Endothelial cell of umbilical vein (primary cell): ENCODE measurements at regions not wholly inside any gene's neighbourhood (a gene's known extent, or its start where the extent isn't known, plus 50 kb on each side); places are given as distances from the start of the nearest gene placed in this dataset.

ENCODE experiments used
- BruUV-seq: library from RNA; stranded (reverse); fragments of 400-500 nt; replicated peaks from 2 replicates; lab custom pipeline; 2021; lab: Mats Ljungman, UMichigan
- CTCF ChIA-PET: fragments of 300-600, 350-600 bp; sonication (Branson Sonifier 250); formaldehyde crosslinking; loops from one replicate; lab custom pipeline; 2021; ENCODE audit warnings: antibody characterized with exemption, inconsistent platforms; lab: Charles Lee
- POLR2A ChIA-PET: fragments of 300-600, 350-600 bp; sonication (Branson Sonifier 250); formaldehyde crosslinking; loops from one replicate; lab custom pipeline; 2021; ENCODE audit warnings: antibody characterized with exemption, inconsistent platforms; lab: Charles Lee
- DNase-seq: peaks from one replicate; pipeline ENCODE4 v3.0.0-alpha.2; 2011; ENCODE audit warnings: low read depth, low spot score
- FAIRE-seq: peaks from 2 replicates; lab custom pipeline; 2011; peaks lifted over from hg19 to GRCh38; lab: Jason Lieb, UNC
- H2AFZ ChIP-seq: 2 replicates; pipeline ENCODE4 v1.6.0; 2012; ENCODE audit warnings: low read depth, low read length, control low read depth, inconsistent platforms
- H3K27ac ChIP-seq: 2 replicates; pipeline ENCODE4 v1.5.1; 2011; ENCODE audit warnings: low read depth, mild to moderate bottlenecking, control low read depth, low read length, moderate library complexity; ENCODE audit not compliant: insufficient read depth
- H3K27me3 ChIP-seq, 2 experiments: 2 replicates each; pipeline versions ENCODE4 v1.6.0 to v1.6.1; 2011; ENCODE audit warnings: low read length in 2 of 2, mixed read lengths in 1 of 2; ENCODE audit not compliant: control insufficient read depth in 2 of 2, insufficient read depth in 2 of 2
- H3K36me3 ChIP-seq, 2 experiments: 2 replicates in 1 of 2; 3 replicates in 1 of 2; pipeline ENCODE4 v1.5.1; 2011; ENCODE audit warnings: low read length in 2 of 2, mild to moderate bottlenecking in 1 of 2, moderate library complexity in 1 of 2; ENCODE audit not compliant: control insufficient read depth in 2 of 2, insufficient read depth in 2 of 2; ENCODE audit errors: extremely low read depth in 1 of 2
- H3K4me1 ChIP-seq: 3 replicates; pipeline ENCODE4 v1.5.1; 2011; ENCODE audit warnings: mild to moderate bottlenecking, low read length; ENCODE audit not compliant: control insufficient read depth, insufficient read depth; ENCODE audit errors: extremely low read depth
- H3K4me2 ChIP-seq: 2 replicates; pipeline ENCODE4 v1.6.1; 2011; ENCODE audit warnings: low read length, control low read depth, mixed read lengths; ENCODE audit not compliant: insufficient read depth
- H3K4me3 ChIP-seq, 3 experiments: fragments of 200-600 bp in 1 of 3; sonication (generic), shearing (Covaris generic) in 1 of 3; replicated peaks in 1 of 3; 2 replicates each; pipeline ENCODE4 v1.5.1; 2011 to 2016; ENCODE audit warnings: control low read depth in 3 of 3, low read length in 3 of 3, mild to moderate bottlenecking in 2 of 3, inconsistent platforms in 1 of 3, low read depth in 1 of 3, moderate library complexity in 1 of 3; ENCODE audit not compliant: insufficient read depth in 1 of 3
- H3K79me2 ChIP-seq: 2 replicates; pipeline ENCODE4 v1.6.0; 2012; ENCODE audit warnings: low read length, inconsistent platforms; ENCODE audit not compliant: control insufficient read depth, insufficient read depth
- H3K9ac ChIP-seq: replicated peaks from 2 replicates; pipeline ENCODE3; 2011; ENCODE audit warnings: low read length, control low read depth; ENCODE audit not compliant: insufficient read depth; ENCODE audit errors: extremely low read depth
- H3K9me1 ChIP-seq: replicated peaks from 3 replicates; pipeline ENCODE4 v1.6.0; 2011; ENCODE audit warnings: mild to moderate bottlenecking, low read length; ENCODE audit not compliant: control insufficient read depth, insufficient read depth; ENCODE audit errors: extremely low read depth
- H3K9me3 ChIP-seq: replicated peaks from 2 replicates; pipeline ENCODE4 v1.5.1; 2012; ENCODE audit warnings: low read length, inconsistent platforms; ENCODE audit not compliant: control insufficient read depth, insufficient read depth
- H4K20me1 ChIP-seq: replicated peaks from 2 replicates; pipeline ENCODE3; 2011; ENCODE audit warnings: mild to moderate bottlenecking, low read length; ENCODE audit not compliant: control insufficient read depth, insufficient read depth; ENCODE audit errors: extremely low read depth
- EZH2 ChIP-seq: IDR thresholded peaks from 2 replicates; pipeline ENCODE4 v1.6.1; 2012; ENCODE audit warnings: borderline replicate concordance, low read depth, mild to moderate bottlenecking, moderate library complexity, low read length, inconsistent platforms; ENCODE audit not compliant: severe bottlenecking
- FOS ChIP-seq: IDR thresholded peaks from 2 replicates; pipeline ENCODE4 v1.6.1; 2011; ENCODE audit warnings: mild to moderate bottlenecking, low read length, moderate library complexity, borderline replicate concordance; ENCODE audit not compliant: insufficient read depth
- GATA2 ChIP-seq: IDR thresholded peaks from 2 replicates; pipeline ENCODE4 v1.7.0; 2011; ENCODE audit warnings: low read depth, mild to moderate bottlenecking, moderate library complexity, mixed read lengths, low read length; ENCODE audit not compliant: insufficient read length, insufficient read depth
- JUN ChIP-seq: IDR thresholded peaks from 2 replicates; pipeline ENCODE4 v1.6.1; 2011; ENCODE audit warnings: borderline replicate concordance, low read depth; ENCODE audit not compliant: insufficient read length, insufficient read depth
- MYC ChIP-seq: IDR thresholded peaks from one replicate; pipeline ENCODE4 v1.6.1; 2011; ENCODE audit warnings: mild to moderate bottlenecking, low read depth, low read length
- POLR2A ChIP-seq: IDR thresholded peaks from 2 replicates; pipeline ENCODE4 v1.6.1; 2012; ENCODE audit warnings: low read depth, mild to moderate bottlenecking, control low read depth, low read length
- POLR2AphosphoS5 ChIP-seq: IDR thresholded peaks from 2 replicates; pipeline ENCODE4 v1.6.1; 2012; ENCODE audit warnings: low read depth, mild to moderate bottlenecking, control low read depth, low read length, moderate library complexity; ENCODE audit not compliant: insufficient read depth
- dilution Hi-C: fragments of 300-500 bp; cut with MboI; formaldehyde crosslinking; loops from one replicate; pipeline ENCODE4 v1.15.0; 2019; ENCODE audit warnings: low sequenced_read_pairs; ENCODE audit not compliant: extremely low pct_ligation_motif_present
- intact Hi-C: fragments of 100-400 bp; cut with micrococcal nuclease; formaldehyde crosslinking; loops from one replicate; pipeline ENCODE4 v1.10.0; 2022
- TF ChIP-seq, protein P1 (sequence below), 2 donors: IDR thresholded peaks; 1 replicate in 1 of 2; 2 replicates in 1 of 2; pipeline ENCODE4 v1.5.1; 2011; ENCODE audit warnings: low read length in 2 of 2, mild to moderate bottlenecking in 2 of 2, moderate library complexity in 2 of 2, control low read depth in 1 of 2, inconsistent platforms in 1 of 2, low read depth in 1 of 2; ENCODE audit not compliant: insufficient read depth in 1 of 2; ENCODE audit errors: extremely low read depth in 1 of 2
- TF ChIP-seq, protein P2 (sequence below): IDR thresholded peaks from 2 replicates; pipeline ENCODE4 v1.6.1; 2011; ENCODE audit not compliant: insufficient read depth, insufficient read length

DNA sequence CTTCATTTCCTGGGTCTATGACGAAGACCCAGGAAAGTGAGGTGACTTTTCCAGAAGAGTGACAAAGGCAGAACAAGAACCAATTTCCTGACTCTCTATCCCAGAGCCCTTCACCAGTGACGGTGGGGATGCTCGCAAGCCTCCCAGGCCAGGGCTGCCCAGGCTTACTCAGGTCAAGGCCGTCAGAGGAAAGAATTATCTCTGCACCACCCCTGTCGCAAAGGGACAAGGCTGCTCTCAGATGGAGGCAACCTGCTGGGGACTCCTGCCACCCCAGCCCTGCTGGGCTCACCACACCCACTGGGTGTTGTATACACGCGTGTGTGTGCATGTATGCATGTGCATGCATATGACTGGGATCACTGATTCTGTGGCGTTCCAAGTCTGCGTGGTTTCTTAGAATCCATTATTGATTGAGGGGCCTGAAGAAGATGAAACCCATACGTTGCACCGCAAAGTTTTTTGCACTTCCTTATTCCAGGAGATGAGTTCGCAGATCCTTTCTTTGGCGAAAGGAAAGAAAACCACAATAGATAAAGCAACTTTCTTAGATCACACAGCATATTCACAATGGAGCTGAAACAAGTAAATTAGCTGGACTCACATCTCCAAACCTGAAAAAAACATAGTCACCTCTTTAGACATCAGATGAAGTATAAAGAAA is 255.8 kb downstream of the RHOU start:
- H3K9me1 ChIP-seq, result no peaks in the 10 kb centered on the region
- no peaks in the 10 kb centered on the region for H3K79me2 ChIP-seq
- H3K36me3 ChIP-seq, result no peaks in the 10 kb centered on the region
- ChIA-PET POLR2A (no interaction called here), CTCF (no interaction called here)
- DNase-seq, result no peak
- peaks cover 0 to 3% of the 10 kb centered on the region in 2 experiments for H3K27me3 ChIP-seq
- dilution Hi-C loops (no loop called here), intact Hi-C loops (no loop called here)
- no peak overlapping the region for H2AFZ ChIP-seq
- H3K4me2 ChIP-seq, result no peak overlapping the region
- no peak for FAIRE-seq
- no peaks in the 10 kb centered on the region for H3K4me1 ChIP-seq
- H3K9me3 ChIP-seq, result no peaks in the 10 kb centered on the region
- no peak for TF ChIP-seq GATA2
- TF ChIP-seq EZH2, result no peak
- TF ChIP-seq JUN, result no peak
- no peak for TF ChIP-seq FOS
- TF ChIP-seq MYC, result no peak
- no peak for TF ChIP-seq POLR2AphosphoS5
- TF ChIP-seq POLR2A, result no peak
- TF ChIP-seq, protein P1, sequence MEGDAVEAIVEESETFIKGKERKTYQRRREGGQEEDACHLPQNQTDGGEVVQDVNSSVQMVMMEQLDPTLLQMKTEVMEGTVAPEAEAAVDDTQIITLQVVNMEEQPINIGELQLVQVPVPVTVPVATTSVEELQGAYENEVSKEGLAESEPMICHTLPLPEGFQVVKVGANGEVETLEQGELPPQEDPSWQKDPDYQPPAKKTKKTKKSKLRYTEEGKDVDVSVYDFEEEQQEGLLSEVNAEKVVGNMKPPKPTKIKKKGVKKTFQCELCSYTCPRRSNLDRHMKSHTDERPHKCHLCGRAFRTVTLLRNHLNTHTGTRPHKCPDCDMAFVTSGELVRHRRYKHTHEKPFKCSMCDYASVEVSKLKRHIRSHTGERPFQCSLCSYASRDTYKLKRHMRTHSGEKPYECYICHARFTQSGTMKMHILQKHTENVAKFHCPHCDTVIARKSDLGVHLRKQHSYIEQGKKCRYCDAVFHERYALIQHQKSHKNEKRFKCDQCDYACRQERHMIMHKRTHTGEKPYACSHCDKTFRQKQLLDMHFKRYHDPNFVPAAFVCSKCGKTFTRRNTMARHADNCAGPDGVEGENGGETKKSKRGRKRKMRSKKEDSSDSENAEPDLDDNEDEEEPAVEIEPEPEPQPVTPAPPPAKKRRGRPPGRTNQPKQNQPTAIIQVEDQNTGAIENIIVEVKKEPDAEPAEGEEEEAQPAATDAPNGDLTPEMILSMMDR (IDR thresholded peaks at IDR 0.05; ENCODE audit: extremely low read depth in 1 of 2, insufficient read depth in 1 of 2, low read depth in 1 of 2, low read length in 2 of 2), result no peak
- TF ChIP-seq, protein P2, sequence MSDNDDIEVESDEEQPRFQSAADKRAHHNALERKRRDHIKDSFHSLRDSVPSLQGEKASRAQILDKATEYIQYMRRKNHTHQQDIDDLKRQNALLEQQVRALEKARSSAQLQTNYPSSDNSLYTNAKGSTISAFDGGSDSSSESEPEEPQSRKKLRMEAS, result no peak
- no TSS peak for BruUV-seq
- no peak overlapping the region for H3K9ac ChIP-seq
- H3K4me3 ChIP-seq, result no peak overlapping the region
- no peaks in the 10 kb centered on the region for H4K20me1 ChIP-seq
- no peak overlapping the region for H3K27ac ChIP-seq
